HEK293 (cell line): ENCODE measurements at regions not wholly inside any gene's neighbourhood (a gene's known extent, or its start where the extent isn't known, plus 50 kb on each side); places are given as distances from the start of the nearest gene placed in this dataset.

Experiments
- CTCF ChIP-seq: fragments of 450-650 bp; formaldehyde crosslinking; IDR thresholded peaks from 2 replicates; pipeline ENCODE4 v1.5.1; 2016; ENCODE audit warnings: missing biosample characterization, missing genetic modification characterization
- PBX3 ChIP-seq: sonication (generic); formaldehyde crosslinking; IDR thresholded peaks from 2 replicates; pipeline ENCODE4 v1.8.1; 2022; ENCODE audit warnings: mild to moderate bottlenecking, moderate library complexity, missing genetic modification reagents
- REST ChIP-seq: fragments of 450-650 bp; formaldehyde crosslinking; IDR thresholded peaks from 2 replicates; pipeline ENCODE4 v1.5.1; 2016; ENCODE audit warnings: missing biosample characterization, missing genetic modification characterization
- YY1 ChIP-seq: fragments of 450-650 bp; formaldehyde crosslinking; IDR thresholded peaks from 2 replicates; pipeline ENCODE4 v1.5.1; 2018; ENCODE audit warnings: missing biosample characterization, missing genetic modification characterization
- ZNF121 ChIP-seq: fragments of 450-650 bp; formaldehyde crosslinking; IDR thresholded peaks from 2 replicates; pipeline ENCODE4 v1.5.1; 2016; ENCODE audit warnings: missing biosample characterization, missing genetic modification characterization
- ZNF530 ChIP-seq: fragments of 450-650 bp; formaldehyde crosslinking; IDR thresholded peaks from 2 replicates; pipeline ENCODE4 v1.5.1; 2016; ENCODE audit warnings: low read depth, missing biosample characterization, missing genetic modification characterization
- ZNF830 ChIP-seq: fragments of 450-650 bp; IDR thresholded peaks from 2 replicates; pipeline ENCODE4 v1.5.0; 2018; ENCODE audit warnings: missing biosample characterization, missing genetic modification characterization, low read depth, mild to moderate bottlenecking, moderate library complexity
- ZSCAN5A ChIP-seq: fragments of 450-650 bp; formaldehyde crosslinking; IDR thresholded peaks from 2 replicates; pipeline ENCODE4 v1.5.1; 2016; ENCODE audit warnings: missing biosample characterization, missing genetic modification characterization

- TF ChIP-seq REST (no peak), ZNF121 (tag by site-specific recombination) (no peak), YY1 (tag by site-specific recombination) (no peak), PBX3 (CRISPR knock-in tag) (no peak), ZSCAN5A (tag by site-specific recombination) (no peak), ZNF530 (tag by site-specific recombination) (no peak), CTCF (tag by site-specific recombination) (no peak), ZNF830 (tag by site-specific recombination) (no peak)
These were observed 681.2 kb downstream of the PDHA2 start for GRCh38 chr4:96521046-96521536.
